ENCODE measurements at regions not wholly inside any gene's neighbourhood (a gene's known extent, or its start where the extent isn't known, plus 50 kb on each side); places are given as distances from the start of the nearest gene placed in this dataset.

- no peaks in the 10 kb centered on the region for H3K4me1 ChIP-seq (ENCODE audit: control insufficient read depth, extremely low read depth, insufficient read depth, low read length)
- no peaks in the 10 kb centered on the region for H3K36me3 ChIP-seq (ENCODE audit: control insufficient read depth in 2 of 2, extremely low read depth in 1 of 2, insufficient read depth in 2 of 2, low read length in 2 of 2)
- DNase-seq (ENCODE audit: low read depth, low spot score) (no peak), FAIRE-seq (no peak)
- TF ChIP-seq MAX (IDR thresholded peaks at IDR 0.05; ENCODE audit: insufficient read depth, insufficient read length) (no peak), POLR2AphosphoS5 (IDR thresholded peaks at IDR 0.05; ENCODE audit: insufficient read depth, low read depth, low read length) (no peak), POLR2A (IDR thresholded peaks at IDR 0.05; ENCODE audit: low read depth, low read length) (no peak), GATA2 (IDR thresholded peaks at IDR 0.05; ENCODE audit: insufficient read depth, insufficient read length, low read depth, low read length) (no peak), CTCF (IDR thresholded peaks at IDR 0.05; ENCODE audit: extremely low read depth in 1 of 2, insufficient read depth in 1 of 2, low read depth in 1 of 2, low read length in 2 of 2) (no peak), JUN (IDR thresholded peaks at IDR 0.05; ENCODE audit: borderline replicate concordance, insufficient read depth, insufficient read length, low read depth) (no peak), MYC (IDR thresholded peaks at IDR 0.05; ENCODE audit: low read depth, low read length) (no peak), FOS (IDR thresholded peaks at IDR 0.05; ENCODE audit: borderline replicate concordance, insufficient read depth, low read length) (no peak), EZH2 (IDR thresholded peaks at IDR 0.05; ENCODE audit: borderline replicate concordance, low read depth, low read length, severe bottlenecking) (no peak)
- ChIA-PET CTCF (no interaction called here), POLR2A (no interaction called here)
- no peaks in the 10 kb centered on the region for H4K20me1 ChIP-seq (replicated peaks; ENCODE audit: control insufficient read depth, extremely low read depth, insufficient read depth, low read length)
- H3K79me2 ChIP-seq (ENCODE audit: control insufficient read depth, insufficient read depth, low read length): no peaks in the 10 kb centered on the region
- BruUV-seq (replicated peaks): no TSS peak
- no peak overlapping the region for H2AFZ ChIP-seq (ENCODE audit: low read depth, low read length)
- H3K4me3 ChIP-seq (replicated peaks in 1 of 3; ENCODE audit: insufficient read depth in 1 of 3, low read depth in 1 of 3, low read length in 3 of 3): no peak overlapping the region
- H3K9me1 ChIP-seq (replicated peaks; ENCODE audit: control insufficient read depth, extremely low read depth, insufficient read depth, low read length): no peaks in the 10 kb centered on the region
- H3K27me3 ChIP-seq (ENCODE audit: control insufficient read depth in 2 of 2, insufficient read depth in 2 of 2, low read length in 2 of 2): no peaks in the 10 kb centered on the region
- H3K4me2 ChIP-seq (ENCODE audit: insufficient read depth, low read length): no peak overlapping the region
- H3K27ac ChIP-seq (ENCODE audit: insufficient read depth, low read depth, low read length): no peak overlapping the region
- no peak overlapping the region for H3K9ac ChIP-seq (replicated peaks; ENCODE audit: extremely low read depth, insufficient read depth, low read length)
- peaks cover 1% of the 10 kb centered on the region for H3K9me3 ChIP-seq (replicated peaks; ENCODE audit: control insufficient read depth, insufficient read depth, low read length)
- intact Hi-C loops (cut with micrococcal nuclease) (no loop called here), dilution Hi-C loops (cut with MboI; ENCODE audit: extremely low pct_ligation_motif_present, low sequenced_read_pairs) (no loop called here)
Measured at GRCh38 chr9:119667163-119667562, 297.9 kb upstream of the BRINP1 start.

Measured in endothelial cell of umbilical vein (primary cell).